Activated T-cell treated with anti-CD3 and anti-CD28 coated beads, Interleukin-2, amount 50 U/mL, for 4 hours (primary cell): ENCODE measurements at regions not wholly inside any gene's neighbourhood (a gene's known extent, or its start where the extent isn't known, plus 50 kb on each side); places are given as distances from the start of the nearest gene placed in this dataset.

Source experiments
- ATAC-seq, 2 donors: fragments of 200-7000 bp; cut with Tn5 transposase; one replicate each; pipeline ENCODE4 v1.10.0; 2021
- DNase-seq: peaks from one replicate; pipeline ENCODE4 v3.0.0-alpha.2; 2020
- H3K27me3 Mint-ChIP-seq: one replicate; pipeline ENCODE4 v1.8.0; 2021; ENCODE audit warnings: low read depth, mixed read lengths
- H3K36me3 Mint-ChIP-seq: one replicate; pipeline ENCODE4 v1.8.0; 2022; ENCODE audit warnings: mixed read lengths; ENCODE audit not compliant: insufficient read depth
- H3K4me1 Mint-ChIP-seq: one replicate; pipeline ENCODE4 v1.8.0; 2021; ENCODE audit warnings: low read depth, mixed read lengths
- H3K4me3 Mint-ChIP-seq: one replicate; pipeline ENCODE4 v1.8.0; 2021; ENCODE audit warnings: mild to moderate bottlenecking, moderate library complexity, mixed read lengths
- H3K9me3 Mint-ChIP-seq: one replicate; pipeline ENCODE4 v1.8.0; 2021; ENCODE audit warnings: mixed read lengths

DNA sequence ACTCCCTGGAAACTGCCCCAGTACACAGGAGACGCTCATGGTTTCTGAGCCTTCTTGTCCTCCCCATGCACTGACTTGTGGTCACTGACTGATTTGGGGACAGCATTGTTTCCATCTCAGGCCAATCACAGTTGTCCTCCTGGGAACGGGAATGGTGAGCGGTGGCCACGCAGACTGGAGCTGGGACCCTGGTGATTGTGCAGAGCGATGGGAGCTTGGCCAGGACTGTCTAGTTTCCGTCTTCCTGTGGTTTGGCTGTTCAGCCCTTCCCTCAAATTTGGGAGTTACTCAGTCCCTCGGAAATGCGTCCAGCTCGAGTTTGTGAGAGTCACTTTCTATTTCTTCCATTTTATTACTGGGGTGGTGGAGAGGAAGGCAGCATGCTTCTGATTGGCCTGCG, 250.9 kb downstream of the ACTR3B start:
- Mint-ChIP-seq H3K9me3 (no peaks in the 10 kb centered on the region), H3K36me3 (no peaks in the 10 kb centered on the region), H3K4me3 (no peak overlapping the region), H3K27me3 (peaks cover 1% of the 10 kb centered on the region), H3K4me1 (no peaks in the 10 kb centered on the region)
- DNase-seq (no peak), ATAC-seq (no peak)

DNA sequence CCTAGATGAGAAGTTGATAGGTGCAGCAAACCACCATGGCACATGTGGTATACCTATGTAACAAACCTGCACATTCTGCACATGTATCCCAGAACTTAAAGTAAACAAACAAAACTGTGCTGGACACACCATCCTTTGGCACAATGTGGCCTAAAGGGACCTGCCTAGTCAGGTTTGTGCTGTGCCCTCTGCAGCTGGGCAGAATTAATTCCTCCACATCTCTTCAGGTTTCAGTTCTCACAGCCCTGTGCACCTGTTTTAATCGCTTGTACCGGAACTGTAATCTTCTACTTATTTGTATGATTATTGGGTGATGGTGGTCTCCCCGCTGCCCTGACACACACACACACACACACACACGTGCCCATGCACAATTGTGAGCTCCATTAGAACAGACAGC, 252.7 kb downstream of the ACTR3B start:
- H3K4me1 Mint-ChIP-seq = no peaks in the 10 kb centered on the region
- DNase-seq (no peak), ATAC-seq (no peak)
- peaks cover 1% of the 10 kb centered on the region for H3K27me3 Mint-ChIP-seq
- no peaks in the 10 kb centered on the region for H3K9me3 Mint-ChIP-seq
- no peaks in the 10 kb centered on the region for H3K36me3 Mint-ChIP-seq
- H3K4me3 Mint-ChIP-seq = no peak overlapping the region

DNA sequence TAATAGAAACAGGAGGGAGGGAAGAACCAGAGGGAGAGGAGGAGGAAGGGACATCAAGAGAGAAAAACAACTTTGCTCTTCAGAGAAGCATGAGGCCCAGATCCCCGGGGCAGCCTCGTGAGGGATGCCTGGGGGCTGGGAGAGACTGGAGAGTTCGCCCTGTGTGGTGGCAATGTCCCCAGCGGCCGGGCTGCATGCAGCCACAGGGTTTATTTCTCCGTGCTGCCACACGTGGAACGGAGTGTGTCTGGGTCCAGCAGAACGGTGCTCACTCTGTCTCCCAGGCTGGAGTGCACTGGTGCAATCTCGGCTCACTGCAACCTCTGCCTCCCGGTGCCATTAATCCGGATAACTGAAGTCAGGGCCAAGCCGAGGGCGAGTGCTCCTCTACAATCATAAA, 257.7 kb downstream of the ACTR3B start:
- no peak for ATAC-seq
- Mint-ChIP-seq H3K27me3 (peaks cover 1% of the 10 kb centered on the region), H3K36me3 (no peaks in the 10 kb centered on the region), H3K4me3 (no peak overlapping the region), H3K4me1 (no peaks in the 10 kb centered on the region), H3K9me3 (peaks cover 3% of the 10 kb centered on the region)
- DNase-seq = no peak

- no peak overlapping the region for H3K4me3 Mint-ChIP-seq
- H3K4me1 Mint-ChIP-seq = no peaks in the 10 kb centered on the region
- no peaks in the 10 kb centered on the region for H3K36me3 Mint-ChIP-seq
- ATAC-seq = no peak
- no peak for DNase-seq
- no peaks in the 10 kb centered on the region for H3K27me3 Mint-ChIP-seq
- H3K9me3 Mint-ChIP-seq = peaks cover 3% of the 10 kb centered on the region
These were observed 262.0 kb downstream of the ACTR3B start for GRCh38 chr7:153021542-153021941.

DNA sequence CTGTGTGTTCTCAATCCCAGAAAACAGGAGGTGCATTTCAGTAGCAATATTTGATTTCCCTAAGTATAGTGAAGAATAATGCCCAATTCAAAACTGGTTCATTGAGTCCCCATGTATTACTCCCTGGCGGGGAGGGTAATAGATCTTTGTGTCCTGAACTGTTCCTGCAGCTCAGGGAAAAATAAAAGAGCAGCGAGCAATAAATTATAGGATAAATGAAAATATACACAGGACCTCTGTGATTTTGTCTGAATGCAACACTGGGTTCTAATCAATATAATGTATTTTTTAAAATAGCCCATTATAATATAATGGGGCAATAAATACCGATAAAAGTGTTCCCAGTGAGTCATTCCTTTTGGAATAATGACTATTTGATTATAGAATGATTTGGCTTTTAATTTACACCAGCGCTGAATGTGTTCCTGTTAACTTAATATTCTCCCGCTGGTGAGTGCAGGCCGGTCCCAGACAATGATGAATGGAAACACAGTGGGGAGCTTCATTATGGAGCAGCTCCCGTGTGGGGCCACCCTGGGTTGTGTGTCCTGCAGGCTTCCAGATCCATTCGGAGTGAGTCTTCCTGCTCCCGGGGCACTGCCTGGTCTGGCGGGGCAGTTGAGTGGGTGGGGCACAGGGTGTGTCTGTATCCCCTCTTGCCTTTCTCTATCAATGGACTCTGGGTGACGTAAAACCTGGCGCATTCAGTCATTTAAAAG, 263.1 kb downstream of the ACTR3B start:
- ATAC-seq = no peak
- H3K4me1 Mint-ChIP-seq = no peaks in the 10 kb centered on the region
- H3K4me3 Mint-ChIP-seq = no peak overlapping the region
- DNase-seq = no peak
- H3K9me3 Mint-ChIP-seq = peaks cover 3% of the 10 kb centered on the region
- H3K36me3 Mint-ChIP-seq = no peaks in the 10 kb centered on the region
- H3K27me3 Mint-ChIP-seq = no peaks in the 10 kb centered on the region

- H3K36me3 Mint-ChIP-seq = no peaks in the 10 kb centered on the region
- ATAC-seq (no peak), DNase-seq (no peak)
- no peaks in the 10 kb centered on the region for H3K27me3 Mint-ChIP-seq
- H3K4me3 Mint-ChIP-seq = no peak overlapping the region
- no peaks in the 10 kb centered on the region for H3K4me1 Mint-ChIP-seq
- H3K9me3 Mint-ChIP-seq = peaks cover 3% of the 10 kb centered on the region
These were observed 263.6 kb downstream of the ACTR3B start for GRCh38 chr7:153023194-153023592.

- no peaks in the 10 kb centered on the region for H3K9me3 Mint-ChIP-seq
- no peak for DNase-seq
- H3K4me1 Mint-ChIP-seq = no peaks in the 10 kb centered on the region
- H3K4me3 Mint-ChIP-seq = no peak overlapping the region
- no peaks in the 10 kb centered on the region for H3K36me3 Mint-ChIP-seq
- no peaks in the 10 kb centered on the region for H3K27me3 Mint-ChIP-seq
- no peak for ATAC-seq
These were observed 267.7 kb downstream of the ACTR3B start for GRCh38 chr7:153027210-153027609.

GRCh38 chr7:153027904-153028303, 268.4 kb downstream of the ACTR3B start:
- Mint-ChIP-seq H3K4me1 (no peaks in the 10 kb centered on the region), H3K36me3 (no peaks in the 10 kb centered on the region), H3K27me3 (no peaks in the 10 kb centered on the region), H3K4me3 (no peak overlapping the region), H3K9me3 (no peaks in the 10 kb centered on the region)
- DNase-seq (no peak), ATAC-seq (no peak)

GRCh38 chr7:153030976-153031375, 271.4 kb downstream of the ACTR3B start:
- DNase-seq (no peak), ATAC-seq (no peak)
- no peaks in the 10 kb centered on the region for H3K9me3 Mint-ChIP-seq
- H3K27me3 Mint-ChIP-seq = peaks cover 2% of the 10 kb centered on the region
- no peaks in the 10 kb centered on the region for H3K36me3 Mint-ChIP-seq
- H3K4me3 Mint-ChIP-seq = no peak overlapping the region
- H3K4me1 Mint-ChIP-seq = no peaks in the 10 kb centered on the region

DNA sequence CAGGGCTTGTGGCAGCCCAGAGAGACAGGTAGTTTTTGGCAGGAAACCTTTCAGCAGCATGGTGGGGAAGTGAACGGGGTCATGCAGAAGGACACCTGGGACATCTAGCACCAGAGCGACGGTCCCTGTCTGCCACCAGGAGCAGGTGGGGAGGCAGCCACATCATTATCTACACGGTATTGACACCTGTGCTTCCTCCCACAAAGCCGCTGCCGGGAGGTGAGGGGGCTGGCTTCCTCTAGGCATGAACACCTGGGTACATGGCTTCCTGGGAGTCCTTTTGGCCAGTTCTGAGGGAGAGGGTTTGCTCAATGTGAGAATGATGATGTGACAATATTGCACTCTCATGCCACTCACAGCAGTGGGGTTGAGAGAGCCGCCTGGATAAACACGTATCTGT, 275.2 kb downstream of the ACTR3B start:
- no peaks in the 10 kb centered on the region for H3K9me3 Mint-ChIP-seq
- H3K4me1 Mint-ChIP-seq = no peaks in the 10 kb centered on the region
- ATAC-seq (no peak), DNase-seq (no peak)
- peaks cover 2% of the 10 kb centered on the region for H3K27me3 Mint-ChIP-seq
- no peaks in the 10 kb centered on the region for H3K36me3 Mint-ChIP-seq
- no peak overlapping the region for H3K4me3 Mint-ChIP-seq

DNA sequence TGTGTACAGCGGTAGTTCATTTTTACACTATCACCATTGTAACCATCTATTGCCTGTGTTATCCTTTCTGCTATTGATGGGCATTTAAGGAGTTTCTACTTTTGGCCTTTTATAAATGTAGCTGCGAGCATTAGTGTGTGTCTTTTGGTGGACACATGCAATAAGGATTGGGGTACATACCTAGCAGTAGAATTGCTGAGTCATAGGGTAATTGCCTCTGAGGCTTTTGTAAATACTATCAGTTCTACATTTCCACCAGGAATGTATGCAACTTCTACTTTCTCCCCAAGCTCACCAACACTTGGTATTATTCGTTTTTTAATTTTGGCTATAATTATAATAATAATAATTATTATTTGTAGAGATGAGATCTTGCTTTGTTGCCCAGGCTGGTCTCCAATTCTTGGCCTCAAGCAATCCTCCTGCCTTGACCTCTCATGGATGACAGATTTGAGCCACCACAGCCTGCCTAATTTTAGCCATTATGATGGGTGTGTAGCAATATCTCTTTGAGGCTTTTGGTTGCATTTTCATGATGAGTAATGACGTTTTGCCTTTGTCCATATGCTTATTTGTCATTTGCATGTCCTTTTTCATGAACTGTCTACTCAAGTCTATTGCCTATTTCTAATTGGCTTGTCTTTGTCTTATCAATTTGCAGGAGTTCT, 277.0 kb downstream of the ACTR3B start:
- Mint-ChIP-seq H3K4me1 (no peaks in the 10 kb centered on the region), H3K27me3 (peaks cover 2% of the 10 kb centered on the region), H3K36me3 (no peaks in the 10 kb centered on the region), H3K9me3 (no peaks in the 10 kb centered on the region), H3K4me3 (no peak overlapping the region)
- ATAC-seq (no peak), DNase-seq (no peak)

DNA sequence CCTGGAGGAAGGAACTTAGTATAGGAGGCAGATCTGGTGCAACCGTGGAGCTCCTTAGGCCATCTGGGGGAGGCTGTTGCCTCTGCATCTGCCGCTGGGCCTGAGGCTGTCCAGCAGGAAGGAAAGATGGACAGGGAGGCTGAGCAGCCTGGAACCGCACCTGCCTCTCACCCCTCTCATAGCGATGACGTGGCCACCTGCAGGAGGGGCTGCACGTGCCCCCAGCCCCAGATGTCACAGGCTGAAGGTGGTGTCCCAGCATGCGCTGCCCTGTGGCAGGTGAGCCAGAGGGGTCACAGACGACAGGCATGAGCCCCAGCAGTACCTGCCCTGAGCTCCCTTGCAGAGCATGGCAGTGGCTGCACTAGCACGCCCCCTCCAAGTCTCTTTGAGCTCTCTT, 283.9 kb downstream of the ACTR3B start:
- ATAC-seq = no peak
- H3K4me1 Mint-ChIP-seq = no peaks in the 10 kb centered on the region

DNA sequence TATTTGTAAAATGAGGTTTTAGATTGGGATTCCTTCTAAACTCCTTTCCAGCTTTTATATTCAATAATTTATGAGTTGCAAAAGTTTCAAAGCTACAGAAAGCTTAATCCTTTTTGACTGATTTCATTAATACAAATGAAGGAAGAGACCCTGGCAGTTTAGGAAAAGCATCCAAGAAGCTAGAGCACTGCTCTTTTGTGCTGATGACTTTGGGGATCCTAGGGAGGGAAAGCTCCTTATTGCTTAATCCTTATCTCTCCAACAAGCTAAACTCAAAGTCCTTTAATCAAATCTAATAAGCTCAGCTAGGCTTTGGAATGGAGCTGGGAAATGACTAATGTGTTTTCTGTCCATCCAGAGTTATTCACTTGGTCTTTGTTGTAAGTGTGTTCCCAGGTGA, 285.4 kb downstream of the ACTR3B start:
- Mint-ChIP-seq H3K27me3 (no peaks in the 10 kb centered on the region), H3K4me3 (no peak overlapping the region), H3K4me1 (no peaks in the 10 kb centered on the region), H3K36me3 (no peaks in the 10 kb centered on the region), H3K9me3 (no peaks in the 10 kb centered on the region)
- DNase-seq (no peak), ATAC-seq (no peak)

More for the DNA sequence above, 283.9 kb downstream of the ACTR3B start:
- Mint-ChIP-seq H3K36me3 (no peaks in the 10 kb centered on the region), H3K4me3 (no peak overlapping the region), H3K27me3 (no peaks in the 10 kb centered on the region), H3K9me3 (no peaks in the 10 kb centered on the region)
- no peak for DNase-seq

DNA sequence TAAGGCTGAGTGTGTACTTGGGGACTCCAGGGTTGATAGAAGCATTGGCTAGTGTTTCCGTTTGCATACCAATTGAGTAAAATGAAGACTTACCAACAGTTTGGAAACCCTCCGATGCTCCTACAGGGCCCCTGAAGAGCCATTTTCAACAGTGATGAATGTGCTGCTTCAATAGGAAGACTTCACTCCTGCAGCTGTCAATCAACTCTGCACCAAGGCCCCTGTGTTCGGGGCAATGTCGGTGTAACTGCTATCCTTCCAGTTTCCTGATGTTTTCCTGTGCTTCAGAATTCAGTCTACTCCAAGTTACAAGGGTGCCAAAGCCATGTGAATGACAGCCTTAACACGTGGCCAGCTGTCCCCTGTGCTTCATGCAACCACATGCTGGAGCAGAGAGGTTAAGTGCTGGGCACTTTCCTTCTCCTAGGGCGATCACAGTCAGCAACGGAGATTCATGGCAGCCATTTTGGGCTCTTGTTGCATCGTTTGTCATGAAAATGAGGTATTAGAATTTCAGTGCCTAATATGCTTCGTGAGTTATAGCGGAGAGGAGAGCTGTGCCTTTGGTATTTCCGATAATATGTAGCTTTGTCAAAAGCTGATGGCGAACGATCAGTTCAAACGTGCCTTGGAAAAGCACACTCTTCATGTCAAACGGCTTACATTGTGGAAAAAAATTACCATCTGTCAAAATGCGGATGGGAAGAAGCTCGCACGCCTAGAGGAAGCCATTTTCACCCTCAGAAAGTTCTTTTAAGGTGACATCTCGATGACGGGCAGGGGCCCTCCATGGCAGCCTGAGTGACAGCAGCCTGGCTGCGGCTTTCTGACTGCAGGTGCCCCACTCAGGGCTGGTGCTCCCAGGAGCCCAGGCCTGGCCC, 287.8 kb downstream of the ACTR3B start:
- H3K27me3 Mint-ChIP-seq = no peaks in the 10 kb centered on the region
- H3K4me3 Mint-ChIP-seq = no peak overlapping the region
- ATAC-seq (no peak), DNase-seq (no peak)
- no peaks in the 10 kb centered on the region for H3K9me3 Mint-ChIP-seq
- H3K4me1 Mint-ChIP-seq = no peaks in the 10 kb centered on the region
- H3K36me3 Mint-ChIP-seq = no peaks in the 10 kb centered on the region

DNA sequence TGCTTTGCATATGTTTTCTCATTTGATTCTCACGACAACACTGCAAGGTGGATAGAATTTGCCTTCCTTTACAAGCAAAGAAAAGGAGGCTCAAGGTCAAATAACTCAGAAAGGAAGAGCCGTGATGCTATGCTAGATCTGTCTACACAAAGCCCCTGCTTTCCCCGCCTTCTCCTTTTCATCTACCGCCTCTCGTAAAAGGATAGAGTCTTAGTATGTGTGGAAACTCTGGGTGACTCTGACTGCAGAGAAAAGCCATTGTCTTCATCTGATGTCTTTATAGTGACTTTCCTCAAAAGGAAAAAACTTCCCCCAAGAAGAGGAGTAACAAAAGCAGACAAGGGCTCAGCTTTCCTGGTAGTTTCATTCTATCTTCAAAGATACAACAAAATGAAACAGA, 292.7 kb downstream of the ACTR3B start:
- Mint-ChIP-seq H3K36me3 (no peaks in the 10 kb centered on the region), H3K9me3 (no peaks in the 10 kb centered on the region), H3K4me3 (no peak overlapping the region)

More for the DNA sequence above, 292.7 kb downstream of the ACTR3B start:
- Mint-ChIP-seq H3K27me3 (no peaks in the 10 kb centered on the region), H3K4me1 (no peaks in the 10 kb centered on the region)
- ATAC-seq (no peak), DNase-seq (no peak)
